Epithelial cell of esophagus (primary cell): ENCODE measurements at regions not wholly inside any gene's neighbourhood (a gene's known extent, or its start where the extent isn't known, plus 50 kb on each side); places are given as distances from the start of the nearest gene placed in this dataset.
A peak's percentile ranks its signal among the peaks of the same experiment; 100 is the strongest.

Experiments
- DNase-seq: peaks from one replicate; pipeline ENCODE4 v3.0.0; 2010; ENCODE audit warnings: low read depth
- H3K4me3 ChIP-seq: 2 replicates; pipeline ENCODE4 v1.5.1; 2011; ENCODE audit warnings: mild to moderate bottlenecking, low read length, control low read depth
- TF ChIP-seq, protein P1 (sequence below): IDR thresholded peaks from 2 replicates; pipeline ENCODE4 v1.5.1; 2011; ENCODE audit warnings: low read depth, mild to moderate bottlenecking, low read length, control low read depth, inconsistent platforms; ENCODE audit not compliant: insufficient read depth; ENCODE audit errors: missing control alignments

DNA sequence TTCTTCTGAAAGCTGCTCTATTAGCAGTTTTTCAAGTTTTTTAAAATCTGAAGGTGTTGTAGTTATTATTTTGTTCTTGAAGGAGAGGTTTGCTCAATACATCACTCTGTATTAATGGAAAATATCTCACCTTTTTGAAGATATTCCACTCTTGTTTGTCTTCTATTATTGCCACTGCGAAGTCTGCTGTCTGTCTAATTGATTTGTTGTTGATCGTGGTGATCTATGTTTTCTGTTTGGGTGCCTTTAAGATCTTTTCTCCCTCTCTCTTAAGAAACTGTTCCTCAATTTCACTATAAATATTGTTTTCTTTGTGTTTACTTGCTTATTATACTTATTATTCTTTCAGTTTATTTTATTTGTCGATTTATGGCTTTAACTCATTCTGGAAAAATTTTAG, 64.9 kb upstream of the FZD8 start:
- no peak overlapping the region for H3K4me3 ChIP-seq
- no peak for DNase-seq
- TF ChIP-seq, protein P1, sequence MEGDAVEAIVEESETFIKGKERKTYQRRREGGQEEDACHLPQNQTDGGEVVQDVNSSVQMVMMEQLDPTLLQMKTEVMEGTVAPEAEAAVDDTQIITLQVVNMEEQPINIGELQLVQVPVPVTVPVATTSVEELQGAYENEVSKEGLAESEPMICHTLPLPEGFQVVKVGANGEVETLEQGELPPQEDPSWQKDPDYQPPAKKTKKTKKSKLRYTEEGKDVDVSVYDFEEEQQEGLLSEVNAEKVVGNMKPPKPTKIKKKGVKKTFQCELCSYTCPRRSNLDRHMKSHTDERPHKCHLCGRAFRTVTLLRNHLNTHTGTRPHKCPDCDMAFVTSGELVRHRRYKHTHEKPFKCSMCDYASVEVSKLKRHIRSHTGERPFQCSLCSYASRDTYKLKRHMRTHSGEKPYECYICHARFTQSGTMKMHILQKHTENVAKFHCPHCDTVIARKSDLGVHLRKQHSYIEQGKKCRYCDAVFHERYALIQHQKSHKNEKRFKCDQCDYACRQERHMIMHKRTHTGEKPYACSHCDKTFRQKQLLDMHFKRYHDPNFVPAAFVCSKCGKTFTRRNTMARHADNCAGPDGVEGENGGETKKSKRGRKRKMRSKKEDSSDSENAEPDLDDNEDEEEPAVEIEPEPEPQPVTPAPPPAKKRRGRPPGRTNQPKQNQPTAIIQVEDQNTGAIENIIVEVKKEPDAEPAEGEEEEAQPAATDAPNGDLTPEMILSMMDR: no peak

DNA sequence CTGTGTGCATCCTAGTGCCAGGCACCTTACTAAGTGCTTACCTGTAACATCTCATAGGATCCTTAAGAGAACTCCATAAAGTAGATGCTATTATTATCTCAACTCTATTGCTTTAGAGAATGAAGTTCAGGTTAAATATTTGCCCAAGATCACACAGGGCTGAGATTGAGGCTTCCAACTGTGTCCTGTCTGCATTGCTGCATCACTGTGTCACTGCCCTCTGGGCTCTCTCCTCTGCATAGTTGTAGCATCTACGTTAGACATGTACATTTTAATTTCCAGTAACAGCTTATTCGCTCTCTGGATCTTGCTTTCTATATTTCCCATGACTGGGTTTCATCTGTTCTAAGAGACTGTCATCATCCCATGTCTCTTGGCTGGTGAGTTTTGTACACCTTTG, 63.6 kb upstream of the FZD8 start:
- peak; percentile 25 for DNase-seq

GRCh38 chr10:35705051-35705450, 63.0 kb upstream of the FZD8 start:
- DNase-seq: no peak
- TF ChIP-seq, protein P1: no peak
- H3K4me3 ChIP-seq: no peak overlapping the region

More for the DNA sequence above, 63.6 kb upstream of the FZD8 start:
- no peak overlapping the region for H3K4me3 ChIP-seq
- TF ChIP-seq, protein P1: no peak

DNA sequence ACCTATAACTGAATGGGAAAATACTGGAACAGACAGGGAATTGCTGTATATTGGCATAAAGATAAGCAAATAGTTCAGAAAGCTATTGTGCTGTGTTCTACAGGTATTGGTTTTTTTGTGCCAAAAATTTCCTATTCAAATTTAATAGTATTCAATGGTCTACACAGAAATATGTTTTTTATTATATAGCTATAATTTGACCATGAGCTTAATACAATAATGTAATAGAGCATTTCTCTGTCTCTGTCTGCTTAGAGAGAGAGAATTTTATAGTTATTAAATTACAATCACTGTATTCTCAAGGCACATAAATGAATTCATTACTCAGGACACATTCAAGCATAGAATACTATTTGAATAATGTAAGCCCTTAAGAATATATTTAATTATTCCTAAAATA, 62.3 kb upstream of the FZD8 start:
- H3K4me3 ChIP-seq: no peak overlapping the region
- no peak for DNase-seq
- TF ChIP-seq, protein P1: no peak

DNA sequence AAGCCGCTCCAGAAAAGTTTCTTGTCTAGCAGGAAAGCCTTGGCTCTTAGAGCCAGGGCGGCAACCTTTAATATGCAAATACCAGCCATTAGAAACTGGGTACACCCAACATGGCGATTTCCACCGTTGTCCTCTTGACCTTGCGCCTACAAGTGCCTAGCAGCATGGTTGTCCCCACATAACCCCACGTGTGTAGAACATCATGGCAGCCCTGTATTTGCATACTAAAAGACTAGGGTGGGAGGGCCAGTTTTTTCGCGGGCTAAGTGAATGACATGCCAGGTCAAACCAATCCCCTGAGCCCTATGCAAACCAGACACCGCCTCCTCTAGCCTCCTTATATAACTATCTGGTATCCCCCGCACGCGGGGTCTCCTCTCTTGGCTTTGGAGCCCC, 58.4 kb upstream of the FZD8 start:
- no peak overlapping the region for H3K4me3 ChIP-seq
- no peak for DNase-seq
- TF ChIP-seq, protein P1: no peak

GRCh38 chr10:35699848-35700486, 57.9 kb upstream of the FZD8 start:
- H3K4me3 ChIP-seq: no peak overlapping the region
- DNase-seq: no peak
- TF ChIP-seq, protein P1: no peak
